ENCODE measurements at regions not wholly inside any gene's neighbourhood (a gene's known extent, or its start where the extent isn't known, plus 50 kb on each side); places are given as distances from the start of the nearest gene placed in this dataset.
"Not testable (repeated sequence)": the region's sequence is repeated elsewhere in the genome, so short reads cannot be mapped to it uniquely, and the experiment has no call there.

DNA sequence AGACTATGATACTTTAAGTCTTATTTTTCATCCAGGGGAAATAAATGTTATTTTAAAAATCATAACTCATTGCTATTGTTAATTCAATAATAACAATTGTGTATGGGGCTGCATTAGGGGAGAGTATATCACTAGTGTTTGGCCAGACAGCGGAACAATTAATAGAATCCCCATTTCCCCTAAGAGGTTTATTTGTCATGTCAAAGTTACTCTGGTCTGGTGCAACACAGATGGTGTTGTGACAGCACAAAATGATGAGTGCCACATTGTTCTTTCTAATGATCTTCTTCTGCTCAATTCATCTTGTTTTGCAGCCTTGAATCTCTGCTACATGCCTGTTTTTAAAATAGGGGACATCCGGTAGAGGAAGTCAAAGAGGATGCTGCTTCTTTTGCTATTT is 351.6 kb downstream of the NSUN3 start:
- FAIRE-seq, result no peak

- no peak for FAIRE-seq
Observed at GRCh38 chr3:94416768-94417167, 353.9 kb downstream of the NSUN3 start.

- FAIRE-seq, result no peak
Observed at GRCh38 chr3:94417963-94418455, 355.1 kb downstream of the NSUN3 start.

DNA sequence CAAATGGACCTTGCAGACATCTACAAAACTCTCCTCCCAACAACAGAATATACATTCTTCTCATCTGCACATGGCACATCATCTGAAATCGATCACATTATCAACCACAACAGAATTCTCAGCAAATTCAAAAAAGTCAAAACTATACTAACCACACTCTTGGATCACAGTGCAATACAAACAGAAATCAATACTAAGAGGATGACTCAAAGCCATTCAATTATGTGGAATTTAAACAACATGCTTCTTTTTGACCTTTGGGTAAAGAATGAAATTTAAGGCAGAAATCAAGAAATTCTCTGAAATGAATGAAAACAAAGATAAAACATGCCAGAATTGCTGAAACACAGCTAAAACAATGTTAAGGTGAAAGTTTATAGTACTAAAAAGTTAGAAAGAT is 358.1 kb downstream of the NSUN3 start:
- no peak for FAIRE-seq

DNA sequence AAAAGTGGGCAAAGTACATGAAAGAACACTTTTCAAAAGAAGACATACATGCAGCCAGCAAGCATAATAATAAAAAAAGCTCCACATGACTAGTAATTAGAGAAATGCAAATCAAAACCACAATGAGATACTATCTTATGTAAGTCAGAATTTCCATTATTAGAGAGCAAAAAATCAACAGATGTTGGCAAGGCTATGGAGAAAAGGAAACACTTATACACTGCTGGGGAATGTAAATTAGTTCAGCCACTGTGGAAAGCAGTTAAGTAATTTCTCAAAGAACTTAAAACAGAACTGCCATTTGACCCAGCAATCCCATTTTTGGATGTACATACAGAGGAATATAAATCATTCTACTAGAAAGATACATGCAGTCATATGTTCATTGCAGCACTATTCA is 360.7 kb downstream of the NSUN3 start:
- no peak for FAIRE-seq

DNA sequence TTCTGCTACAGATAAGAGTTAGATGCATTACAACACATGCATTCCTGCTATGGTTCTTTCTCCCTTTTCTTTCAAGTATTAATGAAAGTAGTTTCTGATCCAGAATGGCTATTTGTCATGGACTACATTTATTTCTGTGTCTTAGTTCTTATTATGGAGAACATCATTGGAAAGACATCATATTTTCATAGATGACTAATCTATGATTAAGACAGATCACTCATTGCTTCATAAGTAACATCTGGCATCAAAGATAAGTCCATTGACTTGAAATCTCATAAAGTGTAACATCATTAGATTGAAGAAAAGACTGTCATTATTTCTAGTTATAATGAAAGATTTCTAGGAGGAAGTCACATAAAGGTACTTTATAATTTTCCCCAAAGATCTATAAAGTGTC is 366.7 kb downstream of the NSUN3 start:
- no peak for FAIRE-seq

- FAIRE-seq, result no peak
Observed at GRCh38 chr3:94431876-94432570, 369.2 kb downstream of the NSUN3 start.

DNA sequence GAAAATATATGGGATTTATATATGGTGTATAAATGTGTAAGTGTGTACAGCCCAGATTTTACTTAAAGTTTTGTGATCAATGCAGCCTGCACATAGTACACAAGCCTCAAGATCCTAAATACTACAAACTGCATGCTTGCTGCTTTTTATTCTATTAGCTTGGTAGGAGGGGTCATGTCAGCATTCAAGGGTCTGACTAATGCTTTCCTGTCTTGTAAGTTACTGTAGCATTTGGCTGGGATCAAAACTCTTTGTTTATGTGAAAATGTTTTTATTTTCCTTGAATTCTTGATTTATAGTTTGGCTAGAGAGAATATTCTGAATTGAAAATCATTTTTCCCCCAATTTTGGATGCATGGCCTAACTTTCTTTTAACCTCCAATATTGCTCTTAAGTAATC is 370.9 kb downstream of the NSUN3 start:
- FAIRE-seq, result no peak

GRCh38 chr3:94440767-94441493 is 378.1 kb downstream of the NSUN3 start:
- no peak for FAIRE-seq

GRCh38 chr3:94441494-94441847 is 378.6 kb downstream of the NSUN3 start:
- no peak for FAIRE-seq

DNA sequence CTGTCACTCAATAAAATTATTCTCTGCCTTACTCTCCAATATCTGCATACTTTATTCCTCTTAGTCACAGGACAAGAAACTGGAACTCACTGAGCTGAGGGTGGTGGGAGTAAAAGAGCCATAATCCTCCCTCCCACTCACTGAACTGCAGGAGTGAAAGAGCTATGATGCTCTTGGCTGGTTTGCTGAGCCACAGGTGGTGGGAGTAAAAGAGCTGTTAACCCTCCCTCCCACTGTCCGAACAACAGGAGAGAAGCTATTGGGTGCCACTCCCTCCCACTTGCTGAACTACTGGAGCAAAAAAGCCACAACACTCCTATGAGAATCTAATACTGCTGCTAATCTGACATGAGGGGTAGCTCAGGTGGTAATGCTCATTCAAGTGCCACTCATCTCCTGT is 391.0 kb downstream of the NSUN3 start:
- no peak for FAIRE-seq

- no peak for FAIRE-seq
Observed at GRCh38 chr3:94459167-94459566, 396.3 kb downstream of the NSUN3 start.

DNA sequence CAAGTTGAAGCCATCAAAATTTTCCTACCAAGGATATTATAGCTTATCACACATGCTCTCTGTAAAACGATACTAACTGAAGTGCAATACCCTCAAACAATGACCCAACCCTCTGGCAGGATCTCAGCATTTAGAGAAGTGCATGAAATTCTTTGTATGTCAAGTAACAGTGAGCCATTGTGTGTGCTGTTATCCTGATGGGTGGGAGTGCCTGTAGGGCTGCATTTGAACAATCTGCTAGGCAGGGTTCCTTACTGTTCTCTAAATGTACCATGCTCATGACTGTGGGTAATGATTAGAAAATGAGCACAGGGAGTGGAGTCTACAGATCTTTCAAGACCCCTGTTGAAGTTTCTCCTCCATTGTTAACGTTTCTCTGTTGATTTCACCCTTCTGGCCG is 398.1 kb downstream of the NSUN3 start:
- no peak for FAIRE-seq

DNA sequence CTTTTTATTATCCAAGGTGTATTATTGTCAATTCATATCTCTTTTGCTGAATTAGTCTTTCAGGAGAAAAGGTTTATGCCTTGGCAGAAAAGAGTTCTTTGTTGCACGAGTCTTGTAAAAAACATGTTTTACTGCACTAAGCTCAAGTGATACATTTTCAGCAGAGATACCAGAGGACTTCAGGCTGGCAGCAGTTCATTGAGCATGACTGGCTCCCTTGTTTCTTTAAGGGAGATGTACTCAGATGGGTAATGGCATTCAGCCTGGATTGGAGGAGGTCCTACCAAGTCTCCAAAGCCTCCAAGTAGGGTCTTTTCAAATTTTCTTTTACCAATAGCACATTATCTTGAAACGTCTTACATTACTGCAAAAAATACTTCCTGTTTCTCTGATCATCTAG is 400.1 kb downstream of the NSUN3 start:
- FAIRE-seq, result no peak

DNA sequence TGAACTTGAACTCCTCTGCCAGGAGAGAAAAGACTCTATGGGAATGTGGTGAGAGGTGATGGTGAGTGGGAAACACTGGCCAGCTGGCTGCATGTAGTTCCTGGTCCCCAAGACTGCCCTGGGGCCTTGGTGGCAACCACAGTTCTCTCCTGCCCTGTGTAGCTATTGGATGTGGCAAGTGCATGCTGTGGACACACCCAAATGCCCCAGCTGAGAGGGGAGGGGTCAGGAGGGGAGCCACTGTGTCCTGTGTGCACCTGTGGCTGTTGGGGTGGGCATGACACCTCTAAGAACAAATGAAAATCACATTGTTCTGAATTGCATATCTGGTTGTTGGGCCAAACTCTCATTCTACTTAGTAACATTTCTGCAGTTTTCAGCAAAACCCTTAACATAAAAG is 409.6 kb downstream of the NSUN3 start:
- no peak for FAIRE-seq

GRCh38 chr3:94481226-94481898 is 418.5 kb downstream of the NSUN3 start:
- FAIRE-seq, result no peak

DNA sequence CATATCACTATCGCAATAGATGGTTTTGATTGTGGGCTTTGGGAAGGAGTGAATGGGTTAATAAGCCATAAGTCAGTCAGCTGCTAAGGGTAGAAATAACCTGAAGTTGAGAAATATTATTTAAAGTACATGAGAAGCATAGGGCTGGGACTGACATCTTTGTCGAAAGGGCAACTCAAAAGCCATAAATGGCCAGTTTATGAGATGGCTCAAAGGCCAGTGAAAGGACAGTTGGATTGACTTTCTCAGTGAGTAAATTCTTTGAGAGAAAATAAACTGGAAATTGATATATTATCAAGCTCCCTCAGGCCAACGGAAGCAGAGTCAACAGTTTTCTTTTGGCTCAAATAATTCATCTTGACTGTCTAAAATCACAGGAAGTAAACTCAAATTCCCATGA is 419.8 kb downstream of the NSUN3 start:
- no peak for FAIRE-seq

- FAIRE-seq, result no peak
Observed at GRCh38 chr3:94483403-94483802, 420.5 kb downstream of the NSUN3 start.

DNA sequence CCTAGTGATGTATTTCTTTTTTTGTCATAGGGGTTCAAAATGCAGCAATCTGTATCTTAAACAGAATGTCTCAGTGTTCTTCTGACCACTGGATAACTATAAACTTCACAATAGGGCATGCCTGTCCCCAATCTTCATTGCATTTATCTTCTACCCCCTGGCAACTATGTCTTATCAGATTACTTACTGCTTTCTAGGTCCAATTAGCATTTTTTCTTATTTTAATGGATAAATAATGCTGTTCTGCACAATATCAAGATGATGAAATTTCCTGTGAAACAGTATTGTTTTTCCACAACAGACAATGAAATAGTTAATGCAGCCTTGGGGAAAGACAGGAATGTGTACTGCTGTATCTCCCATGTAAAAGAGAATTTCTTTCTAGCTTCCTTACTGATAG is 432.1 kb downstream of the NSUN3 start:
- no peak for FAIRE-seq

- no peak for FAIRE-seq
Observed at GRCh38 chr3:94500146-94500545, 437.3 kb downstream of the NSUN3 start.

- not testable (repeated sequence) for FAIRE-seq
Observed at GRCh38 chr3:94507354-94507753, 444.5 kb downstream of the NSUN3 start.

- no peak for FAIRE-seq
Observed at GRCh38 chr3:94512876-94513275, 450.0 kb downstream of the NSUN3 start.

DNA sequence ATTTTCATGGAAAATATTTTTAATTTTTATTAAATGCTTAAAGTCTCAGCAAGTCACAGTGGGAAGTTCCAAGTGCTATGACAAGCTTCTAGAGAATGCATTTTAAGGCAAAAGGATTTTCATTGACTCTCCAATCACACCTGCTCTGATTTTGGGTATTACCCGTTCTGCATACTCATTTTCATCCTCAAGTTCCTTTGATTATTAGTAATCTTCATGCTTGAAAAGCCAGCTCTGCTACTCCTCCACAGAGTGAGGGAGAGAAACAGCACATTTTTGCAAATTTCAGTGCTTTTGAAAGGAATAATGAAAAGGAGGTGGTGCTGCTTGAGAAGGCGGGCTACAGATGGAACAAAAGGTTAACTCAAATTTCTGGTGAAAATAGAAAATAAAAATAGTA is 450.7 kb downstream of the NSUN3 start:
- no peak for FAIRE-seq

DNA sequence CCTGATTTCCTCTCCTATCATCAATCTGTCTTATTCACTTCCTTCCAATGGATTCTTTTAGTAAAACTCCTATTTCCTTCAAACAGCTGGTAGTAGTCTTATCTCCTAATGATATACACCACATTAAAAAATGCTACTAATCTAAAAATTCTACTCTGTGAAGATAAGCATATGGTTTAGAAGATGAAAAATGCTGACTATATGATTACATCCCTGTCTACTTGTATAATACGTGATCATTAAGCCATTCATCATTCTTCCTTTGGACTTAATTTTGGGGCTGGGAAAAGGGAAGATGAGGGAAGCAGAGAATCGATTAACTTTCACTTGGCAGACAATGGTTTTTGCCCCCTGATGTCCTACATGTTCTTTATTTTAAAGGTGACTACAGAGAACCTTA is 453.1 kb downstream of the NSUN3 start:
- FAIRE-seq, result no peak
